ENCODE measurements at regions not wholly inside any gene's neighbourhood (a gene's known extent, or its start where the extent isn't known, plus 50 kb on each side); places are given as distances from the start of the nearest gene placed in this dataset.
"Not testable (repeated sequence)": the region's sequence is repeated elsewhere in the genome, so short reads cannot be mapped to it uniquely, and the experiment has no call there.

DNA sequence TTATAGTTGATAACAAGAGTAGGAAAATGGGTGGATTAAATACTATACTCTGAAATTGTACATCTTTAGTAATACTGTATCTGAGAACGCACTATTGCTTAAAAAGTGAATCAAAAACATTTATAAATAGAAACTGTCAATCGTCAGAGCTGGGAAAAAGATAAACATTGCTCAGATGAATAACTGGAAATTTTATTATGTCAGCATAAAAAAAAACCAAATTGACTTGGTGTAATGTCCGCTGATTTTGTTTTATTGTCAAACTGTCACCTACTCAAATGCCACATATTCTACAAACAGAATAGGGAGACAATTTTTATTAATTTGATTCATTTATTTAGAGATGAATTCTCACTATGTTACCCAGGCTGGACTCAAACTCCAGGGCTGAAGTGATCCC is 109.3 kb upstream of the TMTC1 start:
- H3K9me3 Mint-ChIP-seq (ENCODE audit: unreplicated experiment), result peaks cover 5% of the 10 kb centered on the region
- H3K36me3 Mint-ChIP-seq (ENCODE audit: unreplicated experiment), result no peaks in the 10 kb centered on the region
- no peak overlapping the region for H3K4me3 Mint-ChIP-seq (ENCODE audit: unreplicated experiment)
- peaks cover 19% of the 10 kb centered on the region for H3K27me3 Mint-ChIP-seq (ENCODE audit: unreplicated experiment)
- DNase-seq (ENCODE audit: extremely low spot score, unreplicated experiment), result no peak
- no peak overlapping the region for H3K27ac Mint-ChIP-seq (ENCODE audit: unreplicated experiment)
- H3K4me1 Mint-ChIP-seq (ENCODE audit: unreplicated experiment), result no peaks in the 10 kb centered on the region
- TF ChIP-seq, protein P1, sequence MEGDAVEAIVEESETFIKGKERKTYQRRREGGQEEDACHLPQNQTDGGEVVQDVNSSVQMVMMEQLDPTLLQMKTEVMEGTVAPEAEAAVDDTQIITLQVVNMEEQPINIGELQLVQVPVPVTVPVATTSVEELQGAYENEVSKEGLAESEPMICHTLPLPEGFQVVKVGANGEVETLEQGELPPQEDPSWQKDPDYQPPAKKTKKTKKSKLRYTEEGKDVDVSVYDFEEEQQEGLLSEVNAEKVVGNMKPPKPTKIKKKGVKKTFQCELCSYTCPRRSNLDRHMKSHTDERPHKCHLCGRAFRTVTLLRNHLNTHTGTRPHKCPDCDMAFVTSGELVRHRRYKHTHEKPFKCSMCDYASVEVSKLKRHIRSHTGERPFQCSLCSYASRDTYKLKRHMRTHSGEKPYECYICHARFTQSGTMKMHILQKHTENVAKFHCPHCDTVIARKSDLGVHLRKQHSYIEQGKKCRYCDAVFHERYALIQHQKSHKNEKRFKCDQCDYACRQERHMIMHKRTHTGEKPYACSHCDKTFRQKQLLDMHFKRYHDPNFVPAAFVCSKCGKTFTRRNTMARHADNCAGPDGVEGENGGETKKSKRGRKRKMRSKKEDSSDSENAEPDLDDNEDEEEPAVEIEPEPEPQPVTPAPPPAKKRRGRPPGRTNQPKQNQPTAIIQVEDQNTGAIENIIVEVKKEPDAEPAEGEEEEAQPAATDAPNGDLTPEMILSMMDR (IDR thresholded peaks at IDR 0.05), result no peak

DNA sequence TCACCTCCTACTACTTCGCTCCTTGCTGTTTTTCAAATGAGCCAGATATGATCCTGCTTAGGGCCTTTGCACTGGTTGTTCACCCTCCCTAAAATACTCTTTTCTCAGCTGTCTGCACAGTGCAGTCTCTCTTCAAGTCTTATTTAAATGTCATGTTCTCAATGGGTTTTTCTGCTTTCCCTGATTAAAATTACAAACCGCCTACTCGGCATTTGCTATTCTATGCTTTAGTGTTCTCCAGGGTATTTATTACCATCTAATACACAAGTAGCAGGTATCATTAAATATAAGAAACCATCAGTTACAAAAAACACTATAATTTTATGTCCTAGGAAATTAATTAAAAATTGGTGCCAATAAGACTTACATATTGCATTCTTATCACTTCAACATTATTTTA is 108.0 kb upstream of the TMTC1 start:
- DNase-seq (ENCODE audit: extremely low spot score, unreplicated experiment), result no peak
- Mint-ChIP-seq H3K4me1 (ENCODE audit: unreplicated experiment) (no peaks in the 10 kb centered on the region), H3K27ac (ENCODE audit: unreplicated experiment) (no peak overlapping the region), H3K9me3 (ENCODE audit: unreplicated experiment) (peaks cover 6% of the 10 kb centered on the region), H3K27me3 (ENCODE audit: unreplicated experiment) (peaks cover 12% of the 10 kb centered on the region), H3K4me3 (ENCODE audit: unreplicated experiment) (no peak overlapping the region), H3K36me3 (ENCODE audit: unreplicated experiment) (no peaks in the 10 kb centered on the region)
- TF ChIP-seq, protein P1 (IDR thresholded peaks at IDR 0.05), result no peak

DNA sequence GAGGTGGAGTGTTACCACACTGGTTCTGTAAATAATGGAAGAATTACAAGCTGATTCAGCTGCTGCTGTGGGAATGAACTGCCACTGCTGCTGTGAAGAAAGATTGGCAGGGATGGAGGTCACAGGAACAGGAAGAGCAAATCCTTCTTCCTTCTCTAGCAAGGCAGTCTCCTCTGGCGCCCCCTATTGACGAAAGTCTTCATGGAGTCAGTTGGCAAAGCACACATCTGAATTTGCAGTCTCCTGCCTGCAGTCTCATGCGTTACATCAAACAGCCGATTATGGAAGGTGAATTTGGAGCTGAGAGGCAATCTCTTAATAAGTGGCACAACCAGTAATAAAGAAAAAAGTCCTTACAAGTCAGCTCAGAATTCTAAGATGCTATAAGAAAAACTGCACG is 106.0 kb upstream of the TMTC1 start:
- H3K9me3 Mint-ChIP-seq (ENCODE audit: unreplicated experiment), result peaks cover 7% of the 10 kb centered on the region
- no peaks in the 10 kb centered on the region for H3K4me1 Mint-ChIP-seq (ENCODE audit: unreplicated experiment)
- H3K4me3 Mint-ChIP-seq (ENCODE audit: unreplicated experiment), result no peak overlapping the region
- TF ChIP-seq, protein P1 (IDR thresholded peaks at IDR 0.05), result peak; percentile 55
- H3K36me3 Mint-ChIP-seq (ENCODE audit: unreplicated experiment), result peaks cover 1% of the 10 kb centered on the region
- DNase-seq (ENCODE audit: extremely low spot score, unreplicated experiment), result no peak
- H3K27me3 Mint-ChIP-seq (ENCODE audit: unreplicated experiment), result peaks cover 6% of the 10 kb centered on the region
- H3K27ac Mint-ChIP-seq (ENCODE audit: unreplicated experiment), result no peak overlapping the region

DNA sequence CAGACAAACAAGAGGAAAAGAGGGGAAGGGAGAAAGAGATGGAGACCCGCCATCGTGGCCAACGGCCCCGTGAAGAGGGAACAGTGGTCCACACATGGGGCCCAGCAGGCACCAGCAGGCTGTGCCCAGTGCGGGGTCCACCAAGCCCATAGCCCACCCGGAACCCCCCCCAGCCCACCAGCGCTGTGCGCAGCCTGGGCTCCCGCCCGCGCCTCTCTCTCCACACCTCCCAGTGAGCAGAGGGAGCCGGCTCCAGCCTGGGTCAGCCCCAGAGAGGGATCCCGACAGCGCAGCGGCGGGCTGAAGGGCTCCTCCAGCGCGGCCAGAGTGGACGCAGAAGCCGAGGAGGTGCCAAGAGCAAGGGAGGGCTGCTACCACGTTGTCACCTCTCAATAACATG is 105.0 kb upstream of the TMTC1 start:
- peaks cover 15% of the 10 kb centered on the region for H3K9me3 Mint-ChIP-seq (ENCODE audit: unreplicated experiment)
- peaks cover 11% of the 10 kb centered on the region for H3K27me3 Mint-ChIP-seq (ENCODE audit: unreplicated experiment)
- H3K4me3 Mint-ChIP-seq (ENCODE audit: unreplicated experiment), result no peak overlapping the region
- TF ChIP-seq, protein P1 (IDR thresholded peaks at IDR 0.05), result no peak
- H3K36me3 Mint-ChIP-seq (ENCODE audit: unreplicated experiment), result peaks cover 2% of the 10 kb centered on the region
- no peak for DNase-seq (ENCODE audit: extremely low spot score, unreplicated experiment)
- no peak overlapping the region for H3K27ac Mint-ChIP-seq (ENCODE audit: unreplicated experiment)
- H3K4me1 Mint-ChIP-seq (ENCODE audit: unreplicated experiment), result no peaks in the 10 kb centered on the region

DNA sequence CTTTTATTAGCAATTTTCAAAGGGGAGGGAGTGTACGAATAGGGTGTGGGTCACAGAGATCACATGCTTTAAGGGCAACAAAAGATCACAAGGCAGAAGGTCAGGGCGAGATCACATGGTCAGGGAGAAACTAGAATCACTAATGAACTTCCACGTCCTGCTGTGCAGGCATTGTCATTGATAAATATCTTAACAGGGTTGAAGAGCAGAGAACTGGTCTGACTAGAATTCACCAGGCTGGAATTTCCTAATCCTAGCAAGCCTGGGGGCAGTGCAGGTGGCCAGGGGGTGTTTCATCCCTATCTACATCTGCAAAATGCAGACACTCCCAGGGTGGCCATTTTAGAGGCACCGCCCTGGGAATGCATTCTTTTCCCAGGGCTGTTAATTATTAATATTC is 101.2 kb upstream of the TMTC1 start:
- H3K36me3 Mint-ChIP-seq (ENCODE audit: unreplicated experiment); H3K4me3 Mint-ChIP-seq (ENCODE audit: unreplicated experiment); H3K27ac Mint-ChIP-seq (ENCODE audit: unreplicated experiment); H3K4me1 Mint-ChIP-seq (ENCODE audit: unreplicated experiment); DNase-seq (ENCODE audit: extremely low spot score, unreplicated experiment): not testable (repeated sequence)
- peaks cover 15% of the 10 kb centered on the region for H3K9me3 Mint-ChIP-seq (ENCODE audit: unreplicated experiment)
- peaks cover 29% of the 10 kb centered on the region for H3K27me3 Mint-ChIP-seq (ENCODE audit: unreplicated experiment)

DNA sequence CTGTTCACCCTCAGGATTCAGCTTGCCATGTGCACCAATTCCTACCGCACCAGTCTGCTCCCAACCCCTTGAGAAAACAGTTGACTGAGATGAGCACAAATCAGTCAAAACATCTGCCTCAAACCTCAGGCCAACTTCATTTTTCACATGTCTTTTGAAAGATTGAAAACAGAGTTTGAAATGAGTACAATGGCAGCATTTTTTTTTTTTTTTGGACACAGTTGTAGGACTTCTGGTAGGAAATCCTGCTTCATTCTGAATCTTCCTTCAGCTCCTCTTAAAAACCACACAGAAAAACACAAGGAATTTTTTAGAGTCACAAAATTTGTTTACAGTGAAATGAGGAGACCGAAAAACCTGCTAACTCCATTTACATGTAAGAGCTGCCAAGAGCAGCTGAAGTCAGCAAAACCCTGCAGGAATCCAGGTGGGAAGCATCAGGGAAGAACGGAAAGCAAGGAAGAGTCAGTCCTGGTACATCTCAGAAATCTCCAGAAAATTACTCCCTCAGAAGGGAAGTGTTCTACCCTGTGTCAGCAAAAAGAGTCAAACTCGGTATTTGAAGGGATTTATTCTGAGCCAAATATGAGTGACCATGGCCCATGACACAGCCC is 100.3 kb upstream of the TMTC1 start:
- Mint-ChIP-seq H3K9me3 (ENCODE audit: unreplicated experiment) (peaks cover 15% of the 10 kb centered on the region), H3K4me3 (ENCODE audit: unreplicated experiment) (no peak overlapping the region), H3K27me3 (ENCODE audit: unreplicated experiment) (peaks cover 32% of the 10 kb centered on the region), H3K27ac (ENCODE audit: unreplicated experiment) (no peak overlapping the region), H3K4me1 (ENCODE audit: unreplicated experiment) (no peaks in the 10 kb centered on the region), H3K36me3 (ENCODE audit: unreplicated experiment) (peaks cover 2% of the 10 kb centered on the region)
- no peak for DNase-seq (ENCODE audit: extremely low spot score, unreplicated experiment)
- TF ChIP-seq, protein P1 (IDR thresholded peaks at IDR 0.05), result no peak

All from osteocyte (in vitro differentiated cells).